K562 (cell line): ENCODE measurements at regions not wholly inside any gene's neighbourhood (a gene's known extent, or its start where the extent isn't known, plus 50 kb on each side); places are given as distances from the start of the nearest gene placed in this dataset.

Source experiments
- MYC ChIP-seq, 2 experiments: fragments of 250-450 bp in 1 of 2; sonication (Bioruptor Pico) in 1 of 2; IDR thresholded peaks; 2 replicates each; pipeline versions ENCODE4 v1.5.1 to v1.6.1; 2012 to 2021; ENCODE audit warnings: low read depth in 2 of 2, borderline replicate concordance in 1 of 2, improper control_type of control experiment in 1 of 2, low read length in 1 of 2, mild to moderate bottlenecking in 1 of 2, moderate library complexity in 1 of 2
- NELFE ChIP-seq: IDR thresholded peaks from 2 replicates; pipeline ENCODE4 v1.6.1; 2011; ENCODE audit warnings: mild to moderate bottlenecking; ENCODE audit not compliant: insufficient read depth, insufficient read length
- RFX5 ChIP-seq: IDR thresholded peaks from 2 replicates; pipeline ENCODE4 v1.6.1; 2011; ENCODE audit warnings: low read depth, mild to moderate bottlenecking, improper control_type of control experiment, low read length
- TF ChIP-seq, protein P1 (sequence below): fragments of 450-650 bp; formaldehyde crosslinking; IDR thresholded peaks from 2 replicates; pipeline ENCODE4 v1.4.0; 2020; ENCODE audit warnings: mild to moderate bottlenecking, moderate library complexity

DNA sequence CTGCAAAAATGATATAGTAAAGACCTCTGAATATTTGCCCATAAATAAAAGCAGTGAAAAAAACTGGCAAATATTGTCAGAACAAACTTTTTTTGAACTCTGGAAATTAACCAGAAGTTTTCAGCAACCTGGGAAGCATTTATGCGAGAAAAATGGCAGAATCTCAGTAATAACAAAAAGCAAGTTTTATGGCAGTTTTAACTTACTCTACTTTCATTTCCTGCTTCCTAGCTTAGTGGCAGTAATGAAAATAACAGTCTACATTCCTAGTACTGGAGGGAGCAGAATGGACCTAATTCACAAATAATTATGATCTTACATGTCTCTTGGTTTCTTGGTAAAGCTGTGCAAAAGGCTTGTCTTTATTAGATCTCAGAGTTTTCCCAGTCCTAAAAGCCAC, 460.1 kb downstream of the NAF1 start:
- TF ChIP-seq MYC (IDR thresholded peaks at IDR 0.05; ENCODE audit: low read depth, low read length): no peak
- no peak for TF ChIP-seq MYC (CRISPR knock-in tag; IDR thresholded peaks at IDR 0.05; ENCODE audit: borderline replicate concordance, low read depth)
- TF ChIP-seq, protein P1, sequence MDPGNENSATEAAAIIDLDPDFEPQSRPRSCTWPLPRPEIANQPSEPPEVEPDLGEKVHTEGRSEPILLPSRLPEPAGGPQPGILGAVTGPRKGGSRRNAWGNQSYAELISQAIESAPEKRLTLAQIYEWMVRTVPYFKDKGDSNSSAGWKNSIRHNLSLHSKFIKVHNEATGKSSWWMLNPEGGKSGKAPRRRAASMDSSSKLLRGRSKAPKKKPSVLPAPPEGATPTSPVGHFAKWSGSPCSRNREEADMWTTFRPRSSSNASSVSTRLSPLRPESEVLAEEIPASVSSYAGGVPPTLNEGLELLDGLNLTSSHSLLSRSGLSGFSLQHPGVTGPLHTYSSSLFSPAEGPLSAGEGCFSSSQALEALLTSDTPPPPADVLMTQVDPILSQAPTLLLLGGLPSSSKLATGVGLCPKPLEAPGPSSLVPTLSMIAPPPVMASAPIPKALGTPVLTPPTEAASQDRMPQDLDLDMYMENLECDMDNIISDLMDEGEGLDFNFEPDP: no peak
- no peak for TF ChIP-seq RFX5
- no peak for TF ChIP-seq NELFE
